ENCODE measurements at regions not wholly inside any gene's neighbourhood (a gene's known extent, or its start where the extent isn't known, plus 50 kb on each side); places are given as distances from the start of the nearest gene placed in this dataset.

DNA sequence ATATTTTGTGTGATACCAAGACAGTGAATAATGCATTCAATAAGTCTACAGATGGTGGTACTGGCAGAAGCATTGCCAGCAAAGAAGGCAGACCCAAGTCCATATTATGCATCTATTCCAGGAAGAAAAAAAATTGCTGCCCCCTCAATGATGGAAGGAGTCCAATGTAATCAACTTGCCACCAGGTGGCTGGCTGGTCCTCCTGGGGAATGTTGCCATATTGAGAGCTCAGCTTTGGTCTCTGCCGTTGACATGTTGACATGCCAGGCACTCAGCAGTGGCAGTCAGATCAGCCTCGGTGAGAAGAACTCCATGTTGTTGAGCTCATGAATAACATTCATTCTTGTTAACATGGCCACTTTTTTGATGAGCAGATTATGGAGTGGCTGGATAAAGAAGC is 298.5 kb downstream of the IGSF11 start:
- H3K27ac ChIP-seq (ENCODE audit: low read depth, low read length) = no peak overlapping the region
- no peak overlapping the region for H3K4me3 ChIP-seq (ENCODE audit: low read length)
- DNase-seq = peak; percentile 13
- no peaks in the 10 kb centered on the region for H3K27me3 ChIP-seq (ENCODE audit: insufficient read depth, low read length, poor library complexity)
- H3K23ac ChIP-seq (ENCODE audit: low read length) = no peak overlapping the region
- no peaks in the 10 kb centered on the region for H3K79me2 ChIP-seq (ENCODE audit: control insufficient read depth, insufficient read depth, low read length)
- no peak overlapping the region for H2BK15ac ChIP-seq (replicated peaks; ENCODE audit: low read depth)
- no CpG with 5 or more reads among the region's 2 CpGs for WGBS (ENCODE audit: extremely low coverage, insufficient coverage, low lambda C conversion rate)
- peak overlapping the region; percentile 81 for H3K4ac ChIP-seq (ENCODE audit: low read depth, low read length)
- H3K36me3 ChIP-seq (ENCODE audit: control insufficient read depth, insufficient read depth, low read length) = no peaks in the 10 kb centered on the region
- H2BK5ac ChIP-seq (ENCODE audit: low read length) = no peak overlapping the region
- H3K56ac ChIP-seq (ENCODE audit: low read length) = no peak overlapping the region
- no peak overlapping the region for H3K4me2 ChIP-seq (ENCODE audit: low read length)
- no peak overlapping the region for H3K18ac ChIP-seq (ENCODE audit: low read length)
- H4K5ac ChIP-seq (ENCODE audit: low read length) = no peak overlapping the region
- no peak overlapping the region for H4K8ac ChIP-seq (ENCODE audit: low read depth, low read length)
- no peaks in the 10 kb centered on the region for H3K4me1 ChIP-seq (ENCODE audit: control insufficient read depth, low read depth, low read length)
- H3K9ac ChIP-seq (ENCODE audit: low read length) = no peak overlapping the region
- H3K79me1 ChIP-seq (ENCODE audit: low read length) = no peaks in the 10 kb centered on the region
- H2BK120ac ChIP-seq (ENCODE audit: low read depth, low read length) = no peak overlapping the region
- H2AK5ac ChIP-seq (ENCODE audit: low read length) = no peak overlapping the region

DNA sequence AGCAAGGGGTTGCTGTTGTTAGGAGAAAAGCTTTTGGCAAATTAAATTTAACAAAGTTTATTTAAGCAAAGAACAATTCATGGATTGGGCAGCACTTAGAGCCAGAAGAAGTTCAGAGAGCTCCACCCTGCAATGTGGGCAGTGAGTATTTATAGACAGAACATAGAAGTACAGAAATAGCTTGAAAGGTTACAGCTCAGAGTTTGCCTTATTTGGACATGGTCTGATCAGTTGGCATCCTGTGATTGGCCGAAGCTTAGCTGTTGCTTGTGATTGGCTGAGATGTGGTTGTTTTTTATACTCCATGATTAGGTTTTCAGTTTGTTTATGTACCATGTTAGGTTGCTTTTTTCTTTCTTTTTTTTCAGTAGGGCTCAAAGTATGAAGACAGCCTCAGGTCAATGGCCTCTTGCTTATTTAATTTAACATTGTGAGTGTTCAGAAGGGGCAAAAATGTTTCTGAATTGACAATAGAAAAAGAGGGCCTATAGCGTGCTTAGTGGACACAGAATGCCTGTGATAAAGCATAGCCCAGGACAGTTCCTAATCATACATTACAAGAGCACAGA is 293.8 kb downstream of the IGSF11 start:
- no peak overlapping the region for H3K18ac ChIP-seq (ENCODE audit: low read length)
- no peak overlapping the region for H3K56ac ChIP-seq (ENCODE audit: low read length)
- no peak overlapping the region for H4K5ac ChIP-seq (ENCODE audit: low read length)
- H3K27me3 ChIP-seq (ENCODE audit: insufficient read depth, low read length, poor library complexity) = no peaks in the 10 kb centered on the region
- no peak for DNase-seq
- no peak overlapping the region for H2BK120ac ChIP-seq (ENCODE audit: low read depth, low read length)
- H3K27ac ChIP-seq (ENCODE audit: low read depth, low read length) = no peak overlapping the region
- no peak overlapping the region for H2BK5ac ChIP-seq (ENCODE audit: low read length)
- H3K4me1 ChIP-seq (ENCODE audit: control insufficient read depth, low read depth, low read length) = no peaks in the 10 kb centered on the region
- no peak overlapping the region for H3K4me2 ChIP-seq (ENCODE audit: low read length)
- no peak overlapping the region for H2AK5ac ChIP-seq (ENCODE audit: low read length)
- H3K4ac ChIP-seq (ENCODE audit: low read depth, low read length) = no peak overlapping the region
- no peak overlapping the region for H2BK15ac ChIP-seq (replicated peaks; ENCODE audit: low read depth)
- no CpG with 5 or more reads among the region's 2 CpGs for WGBS (ENCODE audit: extremely low coverage, insufficient coverage, low lambda C conversion rate)
- H3K9ac ChIP-seq (ENCODE audit: low read length) = no peak overlapping the region
- no peak overlapping the region for H3K23ac ChIP-seq (ENCODE audit: low read length)
- H3K79me2 ChIP-seq (ENCODE audit: control insufficient read depth, insufficient read depth, low read length) = no peaks in the 10 kb centered on the region
- H3K4me3 ChIP-seq (ENCODE audit: low read length) = no peak overlapping the region
- no peaks in the 10 kb centered on the region for H3K79me1 ChIP-seq (ENCODE audit: low read length)
- no peak overlapping the region for H4K8ac ChIP-seq (ENCODE audit: low read depth, low read length)
- no peaks in the 10 kb centered on the region for H3K36me3 ChIP-seq (ENCODE audit: control insufficient read depth, insufficient read depth, low read length)

DNA sequence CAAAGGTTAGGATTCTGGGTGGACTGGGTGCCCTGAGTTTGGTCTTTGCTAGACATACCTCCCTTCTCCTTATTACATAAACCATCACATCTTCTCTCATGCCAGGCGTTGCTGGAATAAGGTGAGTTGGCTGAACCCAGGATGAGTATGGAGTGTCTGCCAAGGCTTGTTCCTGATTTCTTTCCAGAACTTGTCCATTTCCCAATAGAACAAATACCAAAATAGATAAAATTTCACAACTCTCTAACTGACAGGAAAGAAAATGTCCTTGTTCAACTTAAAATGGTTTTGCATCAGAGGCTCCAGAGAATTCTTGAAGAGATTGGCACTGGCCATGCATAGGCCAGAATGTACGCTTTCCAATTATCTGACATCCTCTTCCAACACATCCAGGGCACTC is 291.9 kb downstream of the IGSF11 start:
- H2BK15ac ChIP-seq (replicated peaks; ENCODE audit: low read depth) = no peak overlapping the region
- no peak overlapping the region for H3K27ac ChIP-seq (ENCODE audit: low read depth, low read length)

DNA sequence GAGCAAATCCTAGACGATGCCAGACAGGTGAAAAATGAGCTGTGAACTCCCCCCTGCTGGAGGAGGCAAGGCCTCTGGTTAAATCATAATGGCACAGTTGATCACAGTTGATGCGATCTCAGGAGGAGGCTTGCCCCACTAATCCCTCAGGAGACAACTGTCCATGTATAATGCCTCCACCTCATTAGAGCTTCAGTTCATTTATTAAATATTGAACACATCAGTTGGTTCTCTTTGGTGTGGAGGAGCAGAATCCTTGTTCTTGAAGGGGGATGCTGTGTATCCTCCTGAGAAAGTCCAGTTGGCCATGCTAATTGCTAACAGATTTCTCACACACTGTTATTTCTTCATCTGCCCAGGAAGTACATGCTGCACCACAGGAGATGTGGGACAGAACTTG is 290.5 kb downstream of the IGSF11 start:
- Histone ChIP-seq H3K27ac (ENCODE audit: low read depth, low read length) (no peak overlapping the region), H3K36me3 (ENCODE audit: control insufficient read depth, insufficient read depth, low read length) (no peaks in the 10 kb centered on the region), H3K79me2 (ENCODE audit: control insufficient read depth, insufficient read depth, low read length) (no peaks in the 10 kb centered on the region), H3K4me3 (ENCODE audit: low read length) (no peak overlapping the region), H3K56ac (ENCODE audit: low read length) (no peak overlapping the region), H4K5ac (ENCODE audit: low read length) (no peak overlapping the region), H3K23ac (ENCODE audit: low read length) (no peak overlapping the region), H3K9ac (ENCODE audit: low read length) (no peak overlapping the region), H3K4ac (ENCODE audit: low read depth, low read length) (no peak overlapping the region), H3K27me3 (ENCODE audit: insufficient read depth, low read length, poor library complexity) (no peaks in the 10 kb centered on the region), H4K8ac (ENCODE audit: low read depth, low read length) (no peak overlapping the region), H2BK120ac (ENCODE audit: low read depth, low read length) (no peak overlapping the region), H2BK15ac (replicated peaks; ENCODE audit: low read depth) (no peak overlapping the region), H2BK5ac (ENCODE audit: low read length) (no peak overlapping the region), H3K4me1 (ENCODE audit: control insufficient read depth, low read depth, low read length) (no peaks in the 10 kb centered on the region), H2AK5ac (ENCODE audit: low read length) (no peak overlapping the region), H3K4me2 (ENCODE audit: low read length) (no peak overlapping the region), H3K18ac (ENCODE audit: low read length) (no peak overlapping the region), H3K79me1 (ENCODE audit: low read length) (no peaks in the 10 kb centered on the region)
- DNase-seq = no peak
- no CpG with 5 or more reads among the region's 2 CpGs for WGBS (ENCODE audit: extremely low coverage, insufficient coverage, low lambda C conversion rate)

More for the DNA sequence above, 291.9 kb downstream of the IGSF11 start:
- Histone ChIP-seq H3K36me3 (ENCODE audit: control insufficient read depth, insufficient read depth, low read length) (no peaks in the 10 kb centered on the region), H3K79me2 (ENCODE audit: control insufficient read depth, insufficient read depth, low read length) (no peaks in the 10 kb centered on the region), H3K56ac (ENCODE audit: low read length) (no peak overlapping the region), H4K8ac (ENCODE audit: low read depth, low read length) (no peak overlapping the region), H3K79me1 (ENCODE audit: low read length) (no peaks in the 10 kb centered on the region), H3K4ac (ENCODE audit: low read depth, low read length) (no peak overlapping the region), H3K9ac (ENCODE audit: low read length) (no peak overlapping the region), H3K18ac (ENCODE audit: low read length) (no peak overlapping the region), H3K4me1 (ENCODE audit: control insufficient read depth, low read depth, low read length) (no peaks in the 10 kb centered on the region), H2AK5ac (ENCODE audit: low read length) (no peak overlapping the region), H3K4me2 (ENCODE audit: low read length) (no peak overlapping the region), H2BK5ac (ENCODE audit: low read length) (no peak overlapping the region), H3K4me3 (ENCODE audit: low read length) (no peak overlapping the region), H3K27me3 (ENCODE audit: insufficient read depth, low read length, poor library complexity) (no peaks in the 10 kb centered on the region), H3K23ac (ENCODE audit: low read length) (no peak overlapping the region), H2BK120ac (ENCODE audit: low read depth, low read length) (no peak overlapping the region), H4K5ac (ENCODE audit: low read length) (no peak overlapping the region)
- no CpG with 5 or more reads among the region's 2 CpGs for WGBS (ENCODE audit: extremely low coverage, insufficient coverage, low lambda C conversion rate)
- DNase-seq = no peak

DNA sequence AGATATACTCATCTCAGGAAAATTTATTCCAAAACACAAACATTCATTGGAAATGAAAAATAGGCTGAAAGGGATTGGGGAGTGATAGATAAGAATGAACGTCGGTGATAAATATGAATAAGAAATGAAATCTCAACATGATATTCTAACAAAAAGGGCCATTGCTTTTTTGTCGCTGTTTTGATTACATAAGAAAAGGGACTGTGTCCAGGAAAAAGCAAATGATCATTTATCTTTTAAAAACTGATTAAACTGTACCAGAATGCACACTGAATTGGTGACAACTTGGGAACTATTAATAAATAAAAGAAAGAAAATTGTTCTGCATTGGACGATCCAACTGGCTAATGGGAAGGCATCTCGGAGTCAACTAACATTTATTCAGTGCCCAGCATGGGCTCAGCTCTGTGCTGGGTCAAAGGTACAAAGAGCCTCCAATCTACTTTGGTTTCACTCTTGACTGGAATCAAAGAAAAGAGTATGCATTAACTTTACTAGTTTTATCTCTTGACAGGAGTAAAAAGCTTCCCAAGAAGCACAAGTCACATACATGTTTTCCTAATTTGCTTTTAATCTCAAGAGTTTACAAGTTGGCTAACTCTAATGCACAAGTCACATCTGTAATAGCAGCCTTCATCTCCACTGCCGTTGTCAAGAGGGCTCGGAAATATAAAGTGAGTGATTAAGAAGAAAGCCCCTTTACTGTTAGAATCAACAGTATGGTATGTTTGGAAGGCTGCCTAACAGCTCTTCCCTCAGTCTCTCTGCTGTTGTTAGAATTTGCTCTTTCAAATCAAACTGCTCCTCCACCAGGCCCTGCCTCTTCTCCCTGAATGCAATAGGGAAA is 280.0 kb downstream of the IGSF11 start:
- no peak overlapping the region for H4K5ac ChIP-seq (ENCODE audit: low read length)
- H2BK15ac ChIP-seq (replicated peaks; ENCODE audit: low read depth) = no peak overlapping the region
- H3K9ac ChIP-seq (ENCODE audit: low read length) = no peak overlapping the region
- H3K4me1 ChIP-seq (ENCODE audit: control insufficient read depth, low read depth, low read length) = no peaks in the 10 kb centered on the region
- no peak overlapping the region for H3K18ac ChIP-seq (ENCODE audit: low read length)
- H3K36me3 ChIP-seq (ENCODE audit: control insufficient read depth, insufficient read depth, low read length) = no peaks in the 10 kb centered on the region
- no peak overlapping the region for H2AK5ac ChIP-seq (ENCODE audit: low read length)
- no peak overlapping the region for H3K56ac ChIP-seq (ENCODE audit: low read length)
- H3K79me2 ChIP-seq (ENCODE audit: control insufficient read depth, insufficient read depth, low read length) = no peaks in the 10 kb centered on the region
- no peaks in the 10 kb centered on the region for H3K79me1 ChIP-seq (ENCODE audit: low read length)
- H2BK120ac ChIP-seq (ENCODE audit: low read depth, low read length) = no peak overlapping the region
- no peak overlapping the region for H3K23ac ChIP-seq (ENCODE audit: low read length)
- WGBS (ENCODE audit: extremely low coverage, insufficient coverage, low lambda C conversion rate) = 100% methylated on average over 2 of the region's 7 CpGs
- H4K8ac ChIP-seq (ENCODE audit: low read depth, low read length) = no peak overlapping the region
- H3K4ac ChIP-seq (ENCODE audit: low read depth, low read length) = no peak overlapping the region
- no peaks in the 10 kb centered on the region for H3K27me3 ChIP-seq (ENCODE audit: insufficient read depth, low read length, poor library complexity)
- DNase-seq = no peak
- no peak overlapping the region for H3K4me2 ChIP-seq (ENCODE audit: low read length)
- H2BK5ac ChIP-seq (ENCODE audit: low read length) = no peak overlapping the region
- no peak overlapping the region for H3K4me3 ChIP-seq (ENCODE audit: low read length)
- H3K27ac ChIP-seq (ENCODE audit: low read depth, low read length) = no peak overlapping the region

Measured in mesendoderm (in vitro differentiated cells).